Lung (tissue), 11 donors: ENCODE measurements at regions not wholly inside any gene's neighbourhood (a gene's known extent, or its start where the extent isn't known, plus 50 kb on each side); places are given as distances from the start of the nearest gene placed in this dataset.
"Not testable (repeated sequence)": the region's sequence is repeated elsewhere in the genome, so short reads cannot be mapped to it uniquely, and the experiment has no call there.

Source experiments
- ATAC-seq: fragments of 200-7000 bp; cut with Tn5 transposase; one replicate; pipeline ENCODE4 v1.9.1; 2020; ENCODE audit warnings: moderate number of reproducible peaks; ENCODE audit not compliant: insufficient read depth, low FRiP score
- DNase-seq, 3 donors: peaks; one replicate each; pipeline ENCODE4 v3.0.0-alpha.2; 2013 to 2017
- H3K27ac ChIP-seq, 2 donors: one replicate each; pipeline ENCODE4 v1.5.1; 2013; ENCODE audit warnings: mild to moderate bottlenecking in 2 of 2, moderate library complexity in 2 of 2, control low read depth in 1 of 2, inconsistent platforms in 1 of 2, low read depth in 1 of 2, low read length in 1 of 2
- H3K27me3 ChIP-seq, 3 donors: one replicate each; pipeline ENCODE4 v1.5.1; 2013; ENCODE audit warnings: low read length in 2 of 3; ENCODE audit not compliant: control insufficient read depth in 3 of 3, insufficient read depth in 3 of 3
- H3K36me3 ChIP-seq, 4 donors: one replicate each; pipeline ENCODE4 v1.5.1; 2013; ENCODE audit warnings: low read length in 4 of 4, mild to moderate bottlenecking in 1 of 4, moderate library complexity in 1 of 4; ENCODE audit not compliant: control insufficient read depth in 4 of 4, insufficient read depth in 4 of 4
- H3K4me1 ChIP-seq, 5 donors: one replicate each; pipeline ENCODE4 v1.5.1; 2013; ENCODE audit warnings: low read length in 5 of 5, mild to moderate bottlenecking in 2 of 5, moderate library complexity in 1 of 5; ENCODE audit not compliant: control insufficient read depth in 5 of 5, insufficient read depth in 5 of 5
- H3K4me3 ChIP-seq: one replicate; pipeline ENCODE4 v1.5.1; 2013; ENCODE audit warnings: mild to moderate bottlenecking, control low read depth, moderate library complexity
- H3K9ac ChIP-seq, 2 donors: one replicate each; pipeline ENCODE4 v1.5.1; 2013; ENCODE audit warnings: low read length in 2 of 2, control low read depth in 1 of 2; ENCODE audit not compliant: insufficient read depth in 1 of 2
- H3K9me3 ChIP-seq, 4 donors: one replicate each; pipeline ENCODE4 v1.5.1; 2013; ENCODE audit warnings: low read length in 3 of 4, mild to moderate bottlenecking in 1 of 4, moderate library complexity in 1 of 4; ENCODE audit not compliant: control insufficient read depth in 4 of 4, insufficient read depth in 3 of 4
- WGBS, 2 donors: extraction: QIAGEN DNeasy Blood & Tissue Kit; methylation state at CpG; one replicate each; pipeline ENCODE4 v1.1.7; 2013; 5-methylcytosine and 5-hydroxymethylcytosine counted together
- TF ChIP-seq, protein P1 (sequence below): IDR thresholded peaks from 2 replicates; pipeline ENCODE4 v1.5.1; 2012; ENCODE audit warnings: mild to moderate bottlenecking; ENCODE audit errors: control extremely low read depth, extremely low read depth
- donor health status: control.
- donor health status: control.
- donor health status: Bipolar disorder and iron deficiency.
- donor health status: healthy.
- donor health status: DM: yes; HTN: yes; CAD: no.

DNA sequence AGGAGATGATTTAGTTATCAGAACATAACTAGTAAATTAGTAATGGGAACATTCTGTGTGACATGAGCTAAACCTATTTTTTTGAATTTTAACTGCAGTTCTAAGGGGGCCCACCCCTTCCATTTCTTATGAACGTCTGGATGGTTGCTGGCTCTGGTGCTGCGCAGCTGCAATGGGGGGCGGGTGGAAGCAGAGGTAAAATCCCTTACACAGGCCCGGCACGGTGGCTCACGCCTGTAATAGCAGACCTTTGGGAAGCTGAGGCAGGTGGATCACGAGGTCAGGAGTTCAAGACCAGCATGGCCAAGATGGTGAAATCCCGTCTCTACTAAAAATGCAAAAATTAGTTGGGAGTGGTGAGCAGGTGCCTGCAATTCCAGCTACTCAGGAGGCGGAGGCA, 151.5 kb downstream of the GALR1 start:
- peaks cover 0 to 3% (median 0%) of the 10 kb centered on the region in 4 donors for H3K9me3 ChIP-seq
- H3K9ac ChIP-seq: no peak overlapping the region
- no peak for ATAC-seq
- H3K27ac ChIP-seq: no peak overlapping the region
- H3K4me3 ChIP-seq: no peak overlapping the region
- no peak for DNase-seq
- no peaks in the 10 kb centered on the region for H3K27me3 ChIP-seq
- 84 to 88% methylated on average over 9 of the region's 9 CpGs for WGBS, 2 donors
- TF ChIP-seq, protein P1, sequence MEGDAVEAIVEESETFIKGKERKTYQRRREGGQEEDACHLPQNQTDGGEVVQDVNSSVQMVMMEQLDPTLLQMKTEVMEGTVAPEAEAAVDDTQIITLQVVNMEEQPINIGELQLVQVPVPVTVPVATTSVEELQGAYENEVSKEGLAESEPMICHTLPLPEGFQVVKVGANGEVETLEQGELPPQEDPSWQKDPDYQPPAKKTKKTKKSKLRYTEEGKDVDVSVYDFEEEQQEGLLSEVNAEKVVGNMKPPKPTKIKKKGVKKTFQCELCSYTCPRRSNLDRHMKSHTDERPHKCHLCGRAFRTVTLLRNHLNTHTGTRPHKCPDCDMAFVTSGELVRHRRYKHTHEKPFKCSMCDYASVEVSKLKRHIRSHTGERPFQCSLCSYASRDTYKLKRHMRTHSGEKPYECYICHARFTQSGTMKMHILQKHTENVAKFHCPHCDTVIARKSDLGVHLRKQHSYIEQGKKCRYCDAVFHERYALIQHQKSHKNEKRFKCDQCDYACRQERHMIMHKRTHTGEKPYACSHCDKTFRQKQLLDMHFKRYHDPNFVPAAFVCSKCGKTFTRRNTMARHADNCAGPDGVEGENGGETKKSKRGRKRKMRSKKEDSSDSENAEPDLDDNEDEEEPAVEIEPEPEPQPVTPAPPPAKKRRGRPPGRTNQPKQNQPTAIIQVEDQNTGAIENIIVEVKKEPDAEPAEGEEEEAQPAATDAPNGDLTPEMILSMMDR: no peak
- no peaks in the 10 kb centered on the region for H3K36me3 ChIP-seq
- H3K4me1 ChIP-seq: no peaks in the 10 kb centered on the region

DNA sequence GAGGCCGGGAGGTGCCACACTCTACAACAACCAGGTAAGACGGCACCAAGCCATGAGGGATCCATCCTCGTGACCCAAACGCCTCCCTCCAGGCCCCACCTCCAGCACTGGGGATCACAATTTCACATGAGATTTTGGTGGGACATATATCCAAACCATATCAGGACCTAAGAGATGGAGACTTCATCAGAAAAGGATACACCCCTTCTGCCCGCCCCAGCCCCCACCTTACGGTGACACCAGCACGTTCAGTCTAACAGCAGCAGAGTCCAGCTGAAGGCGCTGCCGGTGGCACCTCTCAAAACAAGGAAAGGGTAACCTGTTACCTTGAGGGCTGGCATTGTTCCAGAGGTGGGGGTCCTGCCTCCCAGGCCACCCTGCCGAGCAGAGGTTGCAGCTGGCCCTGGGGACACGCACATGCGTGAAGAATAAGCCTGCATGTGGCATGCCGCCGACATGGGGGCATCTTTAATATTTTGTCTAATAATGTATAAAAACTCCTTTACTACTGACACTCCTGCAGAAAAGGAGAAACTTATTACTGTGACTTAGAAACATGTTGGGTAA, 154.4 kb downstream of the GALR1 start:
- Histone ChIP-seq H3K4me1 (no peaks in the 10 kb centered on the region), H3K9ac (no peak overlapping the region), H3K27ac (no peak overlapping the region), H3K4me3 (no peak overlapping the region), H3K9me3 (peaks cover 0 to 3% (median 0%) of the 10 kb centered on the region in 4 donors), H3K36me3 (no peaks in the 10 kb centered on the region), H3K27me3 (no peaks in the 10 kb centered on the region)
- ATAC-seq (no peak), DNase-seq (no peak)
- TF ChIP-seq, protein P1: no peak
- WGBS, 2 donors: 85 to 91% methylated on average over 14 of the region's 14 CpGs

DNA sequence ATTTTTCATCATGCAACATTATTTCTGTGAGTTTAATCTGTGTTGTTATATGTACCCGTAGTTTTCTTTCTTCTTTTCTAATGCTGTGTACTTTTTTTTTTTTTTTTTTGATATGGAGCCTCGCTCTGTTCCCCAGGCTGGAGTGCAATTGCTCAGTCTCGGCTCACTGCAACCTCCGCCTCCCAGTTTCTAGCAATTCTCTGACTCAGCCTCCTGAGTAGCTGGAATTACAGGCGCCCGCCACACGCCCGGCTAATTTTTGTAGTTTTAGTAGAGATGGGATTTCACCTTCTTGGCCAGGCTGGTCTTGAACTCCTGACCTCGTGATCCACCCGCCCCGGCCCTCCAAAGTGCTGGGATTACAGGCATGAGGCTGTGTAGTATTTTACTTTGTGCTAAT, 155.4 kb downstream of the GALR1 start:
- no peak overlapping the region for H3K9ac ChIP-seq
- TF ChIP-seq, protein P1: no peak
- DNase-seq (no peak), ATAC-seq (no peak)
- no peak overlapping the region for H3K27ac ChIP-seq
- no peaks in the 10 kb centered on the region for H3K27me3 ChIP-seq
- H3K4me1 ChIP-seq: no peaks in the 10 kb centered on the region
- no peaks in the 10 kb centered on the region for H3K36me3 ChIP-seq
- no peak overlapping the region for H3K4me3 ChIP-seq
- WGBS, 2 donors: 85 to 90% methylated on average over 11 of the region's 11 CpGs
- peaks cover 0 to 3% (median 0%) of the 10 kb centered on the region in 4 donors for H3K9me3 ChIP-seq

DNA sequence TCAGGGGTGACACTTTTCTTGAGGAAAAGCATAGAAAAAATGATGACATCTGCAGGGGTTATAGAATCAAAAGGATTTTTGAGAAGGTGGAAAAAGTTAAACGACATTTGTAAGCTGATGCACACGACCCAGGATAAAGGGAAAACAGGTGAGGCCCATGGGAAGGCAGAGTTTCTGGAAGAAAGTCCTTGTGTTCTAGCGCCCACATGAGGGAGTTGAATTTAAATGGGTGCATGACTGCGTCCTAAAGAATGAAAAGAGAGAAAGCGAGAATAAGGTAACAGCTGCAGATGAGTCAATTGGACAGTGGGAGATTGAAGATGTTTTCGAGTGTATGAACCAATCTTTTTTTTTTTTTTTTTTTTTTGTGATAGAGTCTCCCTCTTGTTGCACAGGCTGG, 158.1 kb downstream of the GALR1 start:
- TF ChIP-seq, protein P1: no peak
- Histone ChIP-seq H3K27ac (no peak overlapping the region), H3K27me3 (no peaks in the 10 kb centered on the region), H3K4me3 (no peak overlapping the region), H3K36me3 (no peaks in the 10 kb centered on the region), H3K4me1 (no peaks in the 10 kb centered on the region), H3K9ac (no peak overlapping the region), H3K9me3 (no peaks in the 10 kb centered on the region)
- DNase-seq (no peak), ATAC-seq (no peak)
- 65 to 68% methylated on average over 6 of the region's 6 CpGs for WGBS, 2 donors

DNA sequence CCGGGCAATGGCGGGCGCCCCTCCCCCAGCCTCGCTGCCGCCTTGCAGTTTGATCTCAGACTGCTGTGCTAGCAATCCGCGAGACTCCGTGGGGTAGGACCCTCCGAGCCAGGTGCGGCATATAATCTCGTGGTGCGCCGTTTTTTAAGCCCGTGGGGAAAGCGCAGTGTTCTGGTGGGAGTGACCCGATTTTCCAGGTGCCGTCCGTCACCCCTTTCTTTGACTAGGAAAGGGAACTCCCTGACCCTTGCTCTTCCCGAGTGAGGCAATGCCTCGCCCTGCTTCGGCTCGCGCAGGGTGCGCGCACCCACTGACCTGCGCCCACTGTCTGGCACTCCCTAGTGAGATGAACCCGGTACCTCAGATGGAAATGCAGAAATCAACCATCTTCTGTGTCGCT, 171.9 kb downstream of the GALR1 start:
- ATAC-seq, H3K9me3 ChIP-seq, H3K36me3 ChIP-seq, H3K4me3 ChIP-seq, H3K4me1 ChIP-seq, DNase-seq, H3K27ac ChIP-seq, H3K9ac ChIP-seq, H3K27me3 ChIP-seq: not testable (repeated sequence)
- WGBS, 2 donors: 75% methylated on average over 19 to 23 of the region's 28 CpGs
